ENCODE measurements at regions not wholly inside any gene's neighbourhood (a gene's known extent, or its start where the extent isn't known, plus 50 kb on each side); places are given as distances from the start of the nearest gene placed in this dataset.

DNA sequence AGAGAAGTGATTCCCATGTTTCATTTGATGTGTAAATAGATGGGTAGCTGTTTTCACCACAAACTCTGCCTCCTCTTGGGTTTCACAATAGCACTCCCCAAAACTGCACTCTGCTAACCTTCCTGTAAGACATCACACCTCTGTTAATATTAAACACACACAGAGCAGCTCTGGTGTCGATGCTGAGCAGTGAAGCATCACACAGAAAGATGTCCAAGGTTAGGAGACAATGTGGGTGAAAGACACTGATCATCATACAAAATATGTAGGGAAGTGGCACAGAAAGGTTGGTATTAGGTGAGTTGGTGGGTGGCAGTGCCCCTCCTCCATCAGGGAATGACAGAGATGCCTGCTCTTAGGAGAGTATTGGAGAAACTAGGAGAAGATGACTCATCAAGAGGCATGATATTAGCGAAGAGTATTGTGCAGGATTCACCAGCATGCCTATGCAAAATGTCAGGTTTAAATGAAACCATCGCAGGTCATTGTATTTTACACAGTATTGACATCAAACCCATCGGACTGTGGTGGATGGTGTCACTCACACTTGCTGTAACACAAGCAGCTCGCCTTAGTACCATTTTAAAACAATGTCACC, 199.7 kb downstream of the TBXT start:
- TF ChIP-seq CTCF (conservative IDR thresholded peaks at IDR 0.05) (no peak), ZFX (IDR thresholded peaks at IDR 0.05) (no peak)
